Endodermal cell (in vitro differentiated cells): ENCODE measurements at regions not wholly inside any gene's neighbourhood (a gene's known extent, or its start where the extent isn't known, plus 50 kb on each side); places are given as distances from the start of the nearest gene placed in this dataset.

ENCODE experiments used
- DNase-seq: peaks from one replicate; pipeline ENCODE4 v3.0.0-alpha.2; 2017
- H3K27ac ChIP-seq: 2 replicates; pipeline ENCODE4 v1.5.1; 2013; ENCODE audit warnings: mild to moderate bottlenecking, low read depth, low read length, moderate library complexity
- H3K27me3 ChIP-seq: 2 replicates; pipeline ENCODE4 v1.6.1; 2013; ENCODE audit warnings: mild to moderate bottlenecking, low read length, moderate library complexity; ENCODE audit not compliant: insufficient read depth, control insufficient read depth, poor library complexity, severe bottlenecking
- H3K36me3 ChIP-seq: 2 replicates; pipeline ENCODE4 v1.7.0; 2013; ENCODE audit warnings: mild to moderate bottlenecking, low read length, moderate library complexity; ENCODE audit not compliant: control insufficient read depth, insufficient read depth
- H3K4me1 ChIP-seq: one replicate; pipeline ENCODE4 v1.7.0; 2013; ENCODE audit warnings: low read length; ENCODE audit not compliant: control insufficient read depth, insufficient read depth
- H3K4me3 ChIP-seq: 2 replicates; pipeline ENCODE4 v1.5.1; 2013; ENCODE audit warnings: mild to moderate bottlenecking, low read length, moderate library complexity
- H3K9ac ChIP-seq: 2 replicates; pipeline ENCODE4 v1.6.1; 2013; ENCODE audit warnings: mild to moderate bottlenecking, low read length, moderate library complexity; ENCODE audit not compliant: poor library complexity, severe bottlenecking; ENCODE audit errors: extremely low read depth
- H3K9me3 ChIP-seq: 2 replicates; pipeline ENCODE4 v1.6.1; 2013; ENCODE audit warnings: mild to moderate bottlenecking, low read length, moderate library complexity; ENCODE audit not compliant: control insufficient read depth
- H3K27ac Mint-ChIP-seq: 2 replicates; pipeline ENCODE4 v1.8.0; 2020; ENCODE audit warnings: mixed read lengths
- H3K27me3 Mint-ChIP-seq: 2 replicates; pipeline ENCODE4 v1.8.0; 2021; ENCODE audit warnings: mild to moderate bottlenecking, mixed read lengths; ENCODE audit not compliant: insufficient read depth
- H3K36me3 Mint-ChIP-seq: 2 replicates; pipeline ENCODE4 v1.8.0; 2020; ENCODE audit warnings: low read depth, mixed read lengths
- H3K4me1 Mint-ChIP-seq: 2 replicates; pipeline ENCODE4 v1.8.0; 2020; ENCODE audit warnings: mixed read lengths
- H3K4me3 Mint-ChIP-seq: 2 replicates; pipeline ENCODE4 v1.8.0; 2020; ENCODE audit warnings: mild to moderate bottlenecking, moderate library complexity, mixed read lengths
- H3K9me3 Mint-ChIP-seq: 2 replicates; pipeline ENCODE4 v1.8.0; 2020; ENCODE audit warnings: mild to moderate bottlenecking, mixed read lengths
- WGBS, 2 experiments: methylation state at CpG; one replicate each; pipeline versions ENCODE4 v1.1.5 to v1.1.7; 2013; ENCODE audit warnings: missing lambda C conversion rate in 2 of 2, mixed read lengths in 1 of 2; ENCODE audit not compliant: insufficient coverage in 1 of 2, insufficient read length in 1 of 2; 5-methylcytosine and 5-hydroxymethylcytosine counted together
- TF ChIP-seq, protein P1 (sequence below): fragments of 200-600 bp; sonication (generic); conservative IDR thresholded peaks from 2 replicates; pipeline ENCODE4 v1.5.0; 2021; ENCODE audit warnings: antibody characterized with exemption, mild to moderate bottlenecking

- 41 to 76% methylated on average over 2 of the region's 2 CpGs for WGBS, 2 experiments
- no peaks in the 10 kb centered on the region for H3K27me3 Mint-ChIP-seq
- H3K9me3 Mint-ChIP-seq: no peaks in the 10 kb centered on the region
Observed at GRCh38 chr9:74391816-74392215, 105.3 kb upstream of the RORB start.

GRCh38 chr9:74403581-74403980 is 93.6 kb upstream of the RORB start:
- H3K36me3 ChIP-seq: no peaks in the 10 kb centered on the region
- Mint-ChIP-seq H3K9me3 (peaks cover 11% of the 10 kb centered on the region), H3K27me3 (no peaks in the 10 kb centered on the region)

More at GRCh38 chr9:74391816-74392215, 105.3 kb upstream of the RORB start:
- no peak overlapping the region for H3K27ac Mint-ChIP-seq
- no peaks in the 10 kb centered on the region for H3K4me1 Mint-ChIP-seq
- no peak overlapping the region for H3K4me3 ChIP-seq
- no peak for DNase-seq
- H3K27me3 ChIP-seq: no peaks in the 10 kb centered on the region
- H3K9ac ChIP-seq: no peak overlapping the region
- TF ChIP-seq, protein P1, sequence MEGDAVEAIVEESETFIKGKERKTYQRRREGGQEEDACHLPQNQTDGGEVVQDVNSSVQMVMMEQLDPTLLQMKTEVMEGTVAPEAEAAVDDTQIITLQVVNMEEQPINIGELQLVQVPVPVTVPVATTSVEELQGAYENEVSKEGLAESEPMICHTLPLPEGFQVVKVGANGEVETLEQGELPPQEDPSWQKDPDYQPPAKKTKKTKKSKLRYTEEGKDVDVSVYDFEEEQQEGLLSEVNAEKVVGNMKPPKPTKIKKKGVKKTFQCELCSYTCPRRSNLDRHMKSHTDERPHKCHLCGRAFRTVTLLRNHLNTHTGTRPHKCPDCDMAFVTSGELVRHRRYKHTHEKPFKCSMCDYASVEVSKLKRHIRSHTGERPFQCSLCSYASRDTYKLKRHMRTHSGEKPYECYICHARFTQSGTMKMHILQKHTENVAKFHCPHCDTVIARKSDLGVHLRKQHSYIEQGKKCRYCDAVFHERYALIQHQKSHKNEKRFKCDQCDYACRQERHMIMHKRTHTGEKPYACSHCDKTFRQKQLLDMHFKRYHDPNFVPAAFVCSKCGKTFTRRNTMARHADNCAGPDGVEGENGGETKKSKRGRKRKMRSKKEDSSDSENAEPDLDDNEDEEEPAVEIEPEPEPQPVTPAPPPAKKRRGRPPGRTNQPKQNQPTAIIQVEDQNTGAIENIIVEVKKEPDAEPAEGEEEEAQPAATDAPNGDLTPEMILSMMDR: no peak
- H3K36me3 Mint-ChIP-seq: no peaks in the 10 kb centered on the region
- H3K4me1 ChIP-seq: peaks cover 5% of the 10 kb centered on the region
- no peak overlapping the region for H3K4me3 Mint-ChIP-seq
- no peaks in the 10 kb centered on the region for H3K36me3 ChIP-seq
- no peaks in the 10 kb centered on the region for H3K9me3 ChIP-seq
- peak overlapping the region; percentile 12 for H3K27ac ChIP-seq

DNA sequence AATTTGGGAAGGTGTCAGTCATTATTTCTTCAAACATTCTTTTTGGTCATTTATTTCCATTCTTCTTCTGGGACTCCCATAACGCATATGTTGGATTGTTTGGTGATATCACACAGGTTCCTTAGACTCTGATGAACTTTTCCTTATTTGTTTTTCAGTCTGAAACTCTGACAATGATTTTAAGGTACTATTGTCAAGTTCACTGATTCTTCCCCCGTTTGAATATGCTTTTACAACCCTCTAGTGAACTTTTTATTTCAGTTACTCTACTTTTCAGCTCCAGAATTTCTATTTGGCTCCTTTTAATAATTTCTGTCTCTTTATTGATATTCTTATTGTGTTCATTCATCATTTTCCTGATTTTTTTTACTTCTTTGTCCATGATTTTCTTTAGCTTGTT is 92.5 kb upstream of the RORB start:
- Mint-ChIP-seq H3K27me3 (no peaks in the 10 kb centered on the region), H3K4me3 (no peak overlapping the region), H3K36me3 (no peaks in the 10 kb centered on the region), H3K9me3 (peaks cover 11% of the 10 kb centered on the region), H3K4me1 (peaks cover under 1% of the 10 kb centered on the region), H3K27ac (no peak overlapping the region)
- Histone ChIP-seq H3K4me3 (peak overlapping the region; percentile 32), H3K4me1 (no peaks in the 10 kb centered on the region), H3K9ac (no peak overlapping the region), H3K36me3 (no peaks in the 10 kb centered on the region), H3K27ac (no peak overlapping the region), H3K9me3 (peaks cover 20% of the 10 kb centered on the region), H3K27me3 (no peaks in the 10 kb centered on the region)
- TF ChIP-seq, protein P1: no peak
- DNase-seq: no peak
- WGBS, 2 experiments: 83 to 98% methylated on average over 1 to 2 of the region's 2 CpGs

More at GRCh38 chr9:74403581-74403980, 93.6 kb upstream of the RORB start:
- Mint-ChIP-seq H3K27ac (no peak overlapping the region), H3K36me3 (no peaks in the 10 kb centered on the region), H3K4me1 (peaks cover 5% of the 10 kb centered on the region), H3K4me3 (no peak overlapping the region)
- Histone ChIP-seq H3K27ac (no peak overlapping the region), H3K4me1 (no peaks in the 10 kb centered on the region), H3K4me3 (no peak overlapping the region), H3K9ac (no peak overlapping the region), H3K9me3 (peaks cover 20% of the 10 kb centered on the region), H3K27me3 (no peaks in the 10 kb centered on the region)
- no peak for DNase-seq
- TF ChIP-seq, protein P1: no peak
